GM12878 (cell line): ENCODE measurements at regions not wholly inside any gene's neighbourhood (a gene's known extent, or its start where the extent isn't known, plus 50 kb on each side); places are given as distances from the start of the nearest gene placed in this dataset.

ENCODE experiments used
- ATAC-seq: fragments of 200-7000 bp; cut with Tn5 transposase; 3 replicates; pipeline ENCODE4 v1.9.1; 2020; ENCODE audit warnings: mild to moderate bottlenecking, moderate library complexity
- BruUV-seq: library from RNA; stranded (reverse); fragments of 400-500 nt; replicated peaks from 2 replicates; lab custom pipeline; 2021; lab: Mats Ljungman, UMichigan
- CTCF ChIA-PET: fragments of 300-600 bp; sonication (Branson Sonifier 250); formaldehyde crosslinking; extraction: SDS; loops from one replicate; lab custom pipeline; 2021; ENCODE audit warnings: inconsistent platforms; lab: Yijun Ruan, JAX
- POLR2A ChIA-PET: fragments of 350-600 bp; formaldehyde crosslinking; extraction: SDS; loops from one replicate; lab custom pipeline; 2021; ENCODE audit warnings: inconsistent platforms; lab: Charles Lee
- RAD21 ChIA-PET: fragments of 300-600 bp; sonication (Branson Sonifier 250); formaldehyde crosslinking; loops from one replicate; lab custom pipeline; 2023; ENCODE audit warnings: antibody characterized with exemption; ENCODE audit not compliant: unreplicated experiment; lab: Charles Lee
- SMC1A ChIA-PET: fragments of 300-600 bp; sonication (Branson Sonifier 250); formaldehyde crosslinking; loops from one replicate; lab custom pipeline; 2023; ENCODE audit not compliant: unreplicated experiment, uncharacterized antibody; lab: Charles Lee
- DNase-seq: peaks from one replicate; pipeline ENCODE4 v3.0.0-alpha.2; 2011; ENCODE audit warnings: low read depth, low spot score
- FAIRE-seq: peaks from 3 replicates; lab custom pipeline; 2011; peaks lifted over from hg19 to GRCh38; lab: Jason Lieb, UNC
- H2AFZ ChIP-seq: 2 replicates; pipeline ENCODE4 v1.6.0; 2011; ENCODE audit warnings: low read depth, low read length, control low read depth; ENCODE audit not compliant: control insufficient read depth
- H3K27ac ChIP-seq: 2 replicates; pipeline ENCODE4 v1.5.1; 2011; ENCODE audit warnings: control low read depth; ENCODE audit not compliant: control insufficient read depth, insufficient read depth
- H3K27me3 ChIP-seq, 2 experiments: replicated peaks in 1 of 2; 2 replicates each; pipeline versions ENCODE4 v1.6.0 to v1.6.1; 2011; ENCODE audit warnings: low read length in 1 of 2; ENCODE audit not compliant: control insufficient read depth in 2 of 2, insufficient read depth in 2 of 2
- H3K36me3 ChIP-seq, 2 experiments: 2 replicates each; pipeline ENCODE4 v1.5.1; 2011; ENCODE audit warnings: low read length in 1 of 2; ENCODE audit not compliant: control insufficient read depth in 2 of 2, insufficient read depth in 2 of 2
- H3K4me1 ChIP-seq: 2 replicates; pipeline ENCODE4 v1.6.1; 2011; ENCODE audit warnings: mild to moderate bottlenecking, low read length, moderate library complexity, mixed read lengths; ENCODE audit not compliant: control insufficient read depth, insufficient read depth
- H3K4me2 ChIP-seq: 2 replicates; pipeline ENCODE4 v1.6.0; 2011; ENCODE audit warnings: control low read depth; ENCODE audit not compliant: control insufficient read depth, insufficient read depth
- H3K4me3 ChIP-seq: fragments of 200-600 bp; sonication (generic); 2 replicates; pipeline ENCODE4 v1.5.1; 2016
- H3K79me2 ChIP-seq: 2 replicates; pipeline ENCODE4 v1.6.0; 2011; ENCODE audit warnings: low read length; ENCODE audit not compliant: control insufficient read depth, insufficient read depth
- H3K9ac ChIP-seq: 2 replicates; pipeline ENCODE4 v1.8.0; 2011; ENCODE audit warnings: low read length, control low read depth, mixed read lengths; ENCODE audit not compliant: control insufficient read depth, insufficient read depth
- H3K9me3 ChIP-seq: replicated peaks from 3 replicates; pipeline ENCODE4 v1.5.1; 2011; ENCODE audit warnings: mild to moderate bottlenecking, low read length; ENCODE audit not compliant: control insufficient read depth, insufficient read depth
- H4K20me1 ChIP-seq: 2 replicates; pipeline ENCODE4 v1.6.0; 2011; ENCODE audit not compliant: control insufficient read depth, insufficient read depth
- ATF3 ChIP-seq: IDR thresholded peaks from 2 replicates; pipeline ENCODE4 v1.6.1; 2011; ENCODE audit warnings: low read depth, mild to moderate bottlenecking, low read length, moderate library complexity, borderline replicate concordance; ENCODE audit errors: extremely low read depth
- BMI1 ChIP-seq: fragments of 450-650 bp; IDR thresholded peaks from 2 replicates; pipeline ENCODE4 v1.6.1; 2016; ENCODE audit warnings: mild to moderate bottlenecking, moderate library complexity, borderline replicate concordance
- E2F4 ChIP-seq: IDR thresholded peaks from 2 replicates; pipeline ENCODE4 v1.6.1; 2012; ENCODE audit warnings: low read depth, low read length, improper control_type of control experiment
- ESRRA ChIP-seq: IDR thresholded peaks from 2 replicates; pipeline ENCODE4 v1.6.1; 2012; ENCODE audit warnings: mild to moderate bottlenecking, low read length, improper control_type of control experiment
- HDAC2 ChIP-seq: fragments of 200-600 bp; sonication (generic); IDR thresholded peaks from 2 replicates; pipeline ENCODE4 v1.6.1; 2017
- MTA2 ChIP-seq: fragments of 450-650 bp; IDR thresholded peaks from 2 replicates; pipeline ENCODE4 v1.6.1; 2016; ENCODE audit warnings: low read depth, mild to moderate bottlenecking, moderate library complexity
- PAX8 ChIP-seq: fragments of 450-650 bp; IDR thresholded peaks from 2 replicates; pipeline ENCODE4 v1.6.1; 2017; ENCODE audit warnings: mild to moderate bottlenecking, moderate library complexity
- POLR2A ChIP-seq: IDR thresholded peaks from 2 replicates; pipeline ENCODE4 v1.6.1; 2011; ENCODE audit warnings: low read depth, mild to moderate bottlenecking, low read length
- RFX5 ChIP-seq: IDR thresholded peaks from 2 replicates; pipeline ENCODE4 v1.6.1; 2011; ENCODE audit warnings: low read depth, low read length, improper control_type of control experiment
- STAT1 ChIP-seq: fragments of 450-650 bp; conservative IDR thresholded peaks from 2 replicates; pipeline ENCODE4 v1.6.1; 2014; ENCODE audit warnings: antibody characterized with exemption, mild to moderate bottlenecking
- TARDBP ChIP-seq: IDR thresholded peaks from 2 replicates; pipeline ENCODE4 v1.6.1; 2016; ENCODE audit warnings: borderline replicate concordance
- TCF12 ChIP-seq: IDR thresholded peaks from 2 replicates; pipeline ENCODE4 v1.6.1; 2011; ENCODE audit warnings: low read depth, mild to moderate bottlenecking, low read length
- ZSCAN29 ChIP-seq: fragments of 450-650 bp; IDR thresholded peaks from 2 replicates; pipeline ENCODE4 v1.6.1; 2017; ENCODE audit warnings: mild to moderate bottlenecking, moderate library complexity
- WGBS: methylation state at CpG from one replicate; pipeline ENCODE4 v1.1.6; 2016; ENCODE audit warnings: low lambda C conversion rate; ENCODE audit not compliant: insufficient replicate concordance, insufficient coverage; ENCODE audit errors: missing lambda C conversion rate; 5-methylcytosine and 5-hydroxymethylcytosine counted together
- in situ Hi-C: fragments of 300-500 bp; cut with MboI; formaldehyde crosslinking; loops from 9 replicates; pipeline ENCODE4 v1.14.3; 2018; ENCODE audit warnings: mixed read lengths
- intact Hi-C: fragments of 100-400 bp; cut with micrococcal nuclease; formaldehyde crosslinking; loops from one replicate; pipeline ENCODE4 v1.14.2; 2022; ENCODE audit not compliant: unreplicated experiment
- TF ChIP-seq, protein P1 (sequence below): fragments of 150-350 bp; IDR thresholded peaks from 2 replicates; pipeline ENCODE4 v1.6.1; 2016; ENCODE audit warnings: low read depth, low read length

GRCh38 chr20:24804481-24805206 is 144.4 kb upstream of the CST7 start:
- H3K79me2 ChIP-seq: no peaks in the 10 kb centered on the region
- RAD21 ChIA-PET: no interaction called here
- no peak overlapping the region for H3K27ac ChIP-seq
- CTCF ChIA-PET: no interaction called here
- FAIRE-seq (no peak), DNase-seq (no peak), ATAC-seq (no peak)
- TF ChIP-seq RFX5 (no peak), PAX8 (no peak), STAT1 (no peak), BMI1 (no peak), MTA2 (no peak), TARDBP (no peak), POLR2A (no peak), HDAC2 (no peak), TCF12 (no peak), ZSCAN29 (no peak), ESRRA (no peak), E2F4 (no peak), ATF3 (no peak)
- TF ChIP-seq, protein P1, sequence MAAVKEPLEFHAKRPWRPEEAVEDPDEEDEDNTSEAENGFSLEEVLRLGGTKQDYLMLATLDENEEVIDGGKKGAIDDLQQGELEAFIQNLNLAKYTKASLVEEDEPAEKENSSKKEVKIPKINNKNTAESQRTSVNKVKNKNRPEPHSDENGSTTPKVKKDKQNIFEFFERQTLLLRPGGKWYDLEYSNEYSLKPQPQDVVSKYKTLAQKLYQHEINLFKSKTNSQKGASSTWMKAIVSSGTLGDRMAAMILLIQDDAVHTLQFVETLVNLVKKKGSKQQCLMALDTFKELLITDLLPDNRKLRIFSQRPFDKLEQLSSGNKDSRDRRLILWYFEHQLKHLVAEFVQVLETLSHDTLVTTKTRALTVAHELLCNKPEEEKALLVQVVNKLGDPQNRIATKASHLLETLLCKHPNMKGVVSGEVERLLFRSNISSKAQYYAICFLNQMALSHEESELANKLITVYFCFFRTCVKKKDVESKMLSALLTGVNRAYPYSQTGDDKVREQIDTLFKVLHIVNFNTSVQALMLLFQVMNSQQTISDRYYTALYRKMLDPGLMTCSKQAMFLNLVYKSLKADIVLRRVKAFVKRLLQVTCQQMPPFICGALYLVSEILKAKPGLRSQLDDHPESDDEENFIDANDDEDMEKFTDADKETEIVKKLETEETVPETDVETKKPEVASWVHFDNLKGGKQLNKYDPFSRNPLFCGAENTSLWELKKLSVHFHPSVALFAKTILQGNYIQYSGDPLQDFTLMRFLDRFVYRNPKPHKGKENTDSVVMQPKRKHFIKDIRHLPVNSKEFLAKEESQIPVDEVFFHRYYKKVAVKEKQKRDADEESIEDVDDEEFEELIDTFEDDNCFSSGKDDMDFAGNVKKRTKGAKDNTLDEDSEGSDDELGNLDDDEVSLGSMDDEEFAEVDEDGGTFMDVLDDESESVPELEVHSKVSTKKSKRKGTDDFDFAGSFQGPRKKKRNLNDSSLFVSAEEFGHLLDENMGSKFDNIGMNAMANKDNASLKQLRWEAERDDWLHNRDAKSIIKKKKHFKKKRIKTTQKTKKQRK: no peak
- H3K27me3 ChIP-seq: peaks cover 0 to 3% of the 10 kb centered on the region in 2 experiments; a peak in 2 of 4 replicates
- BruUV-seq: no TSS peak
- in situ Hi-C loops: no loop called here
- no peak overlapping the region for H3K9ac ChIP-seq
- SMC1A ChIA-PET: no interaction called here
- 43% methylated on average over 16 of the region's 16 CpGs for WGBS
- H3K4me3 ChIP-seq: no peak overlapping the region
- H4K20me1 ChIP-seq: no peaks in the 10 kb centered on the region
- H3K4me1 ChIP-seq: no peaks in the 10 kb centered on the region
- POLR2A ChIA-PET: no interaction called here
- no peaks in the 10 kb centered on the region for H3K36me3 ChIP-seq
- H3K9me3 ChIP-seq: no peaks in the 10 kb centered on the region
- intact Hi-C loops: no loop called here
- H2AFZ ChIP-seq: no peak overlapping the region
- no peak overlapping the region for H3K4me2 ChIP-seq
